ENCODE measurements at regions not wholly inside any gene's neighbourhood (a gene's known extent, or its start where the extent isn't known, plus 50 kb on each side); places are given as distances from the start of the nearest gene placed in this dataset.

GRCh38 chrX:40300286-40300890 lies 202.6 kb upstream of the BCOR start:
- TF ChIP-seq CTCF (IDR thresholded peaks at IDR 0.05), result no peak
- TF ChIP-seq POLR2A (IDR thresholded peaks at IDR 0.05), result no peak
- TF ChIP-seq EP300 (IDR thresholded peaks at IDR 0.05), result no peak

All from suprapubic skin (tissue), 3 donors.